Lower lobe of right lung (tissue), 2 donors: ENCODE measurements at regions not wholly inside any gene's neighbourhood (a gene's known extent, or its start where the extent isn't known, plus 50 kb on each side); places are given as distances from the start of the nearest gene placed in this dataset.

Experiments used
- ATAC-seq, 2 donors: fragments of 200-7000 bp; cut with Tn5 transposase; one replicate each; pipeline ENCODE4 v1.9.1; 2020 to 2022; ENCODE audit warnings: mild to moderate bottlenecking in 2 of 2, moderate library complexity in 2 of 2
- DNase-seq: peaks from one replicate; pipeline ENCODE4 v3.0.0-alpha.2; 2020
- H3K27ac ChIP-seq: fragments of 200-600 bp; one replicate; pipeline ENCODE4 v1.8.0; 2022
- H3K27me3 ChIP-seq: fragments of 200-600 bp; one replicate; pipeline ENCODE4 v1.8.0; 2022; ENCODE audit warnings: low read depth
- H3K36me3 ChIP-seq: fragments of 200-600 bp; one replicate; pipeline ENCODE4 v1.8.0; 2022; ENCODE audit warnings: mild to moderate bottlenecking
- H3K4me1 ChIP-seq: fragments of 200-600 bp; one replicate; pipeline ENCODE4 v1.8.0; 2022
- H3K4me3 ChIP-seq: fragments of 200-600 bp; one replicate; pipeline ENCODE4 v1.8.0; 2022; ENCODE audit warnings: mild to moderate bottlenecking
- H3K9me3 ChIP-seq: fragments of 200-600 bp; one replicate; pipeline ENCODE4 v1.8.0; 2022
- intact Hi-C: fragments of 100-400 bp; cut with DNase I; formaldehyde crosslinking; loops from one replicate; pipeline ENCODE4 v1.11.0; 2022
- TF ChIP-seq, protein P1 (sequence below): fragments of 200-600 bp; IDR thresholded peaks from one replicate; pipeline ENCODE4 v1.8.0; 2022; ENCODE audit warnings: antibody characterized with exemption, mild to moderate bottlenecking
- donor health status: DM: no; HTN: yes; CAD: no; lungs with severe emphysema.

GRCh38 chr3:191543018-191543417 is 82.1 kb downstream of the PYDC2 start:
- H3K27ac ChIP-seq = no peak overlapping the region

DNA sequence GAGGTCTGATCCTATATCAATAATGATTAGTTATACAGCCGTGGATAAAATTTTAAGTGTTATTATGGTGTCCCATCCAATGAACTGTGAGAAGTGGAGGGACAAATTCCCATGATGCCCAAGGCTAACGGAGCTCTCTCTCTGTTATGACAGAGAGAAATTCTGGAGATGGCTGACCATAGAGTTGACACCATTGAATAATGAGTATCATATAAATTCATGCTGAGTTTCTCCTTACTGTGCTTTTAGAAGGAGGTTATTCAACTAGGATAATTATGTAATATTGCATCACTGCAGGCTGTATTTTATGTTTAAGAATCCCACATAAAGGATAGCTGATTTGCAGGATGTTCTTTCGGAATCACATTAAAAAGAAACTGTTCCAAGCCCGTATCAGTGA is 82.9 kb downstream of the PYDC2 start:
- intact Hi-C loops = no loop called here
- Histone ChIP-seq H3K27me3 (no peaks in the 10 kb centered on the region), H3K36me3 (no peaks in the 10 kb centered on the region), H3K4me3 (no peak overlapping the region), H3K4me1 (no peaks in the 10 kb centered on the region), H3K9me3 (no peaks in the 10 kb centered on the region), H3K27ac (no peak overlapping the region)
- TF ChIP-seq, protein P1, sequence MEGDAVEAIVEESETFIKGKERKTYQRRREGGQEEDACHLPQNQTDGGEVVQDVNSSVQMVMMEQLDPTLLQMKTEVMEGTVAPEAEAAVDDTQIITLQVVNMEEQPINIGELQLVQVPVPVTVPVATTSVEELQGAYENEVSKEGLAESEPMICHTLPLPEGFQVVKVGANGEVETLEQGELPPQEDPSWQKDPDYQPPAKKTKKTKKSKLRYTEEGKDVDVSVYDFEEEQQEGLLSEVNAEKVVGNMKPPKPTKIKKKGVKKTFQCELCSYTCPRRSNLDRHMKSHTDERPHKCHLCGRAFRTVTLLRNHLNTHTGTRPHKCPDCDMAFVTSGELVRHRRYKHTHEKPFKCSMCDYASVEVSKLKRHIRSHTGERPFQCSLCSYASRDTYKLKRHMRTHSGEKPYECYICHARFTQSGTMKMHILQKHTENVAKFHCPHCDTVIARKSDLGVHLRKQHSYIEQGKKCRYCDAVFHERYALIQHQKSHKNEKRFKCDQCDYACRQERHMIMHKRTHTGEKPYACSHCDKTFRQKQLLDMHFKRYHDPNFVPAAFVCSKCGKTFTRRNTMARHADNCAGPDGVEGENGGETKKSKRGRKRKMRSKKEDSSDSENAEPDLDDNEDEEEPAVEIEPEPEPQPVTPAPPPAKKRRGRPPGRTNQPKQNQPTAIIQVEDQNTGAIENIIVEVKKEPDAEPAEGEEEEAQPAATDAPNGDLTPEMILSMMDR = no peak
- ATAC-seq = no peak
- DNase-seq = no peak

More at GRCh38 chr3:191543018-191543417, 82.1 kb downstream of the PYDC2 start:
- Histone ChIP-seq H3K4me3 (no peak overlapping the region), H3K9me3 (no peaks in the 10 kb centered on the region), H3K36me3 (no peaks in the 10 kb centered on the region), H3K27me3 (no peaks in the 10 kb centered on the region), H3K4me1 (no peaks in the 10 kb centered on the region)
- intact Hi-C loops = no loop called here
- DNase-seq (no peak), ATAC-seq (no peak)
- TF ChIP-seq, protein P1 = no peak

DNA sequence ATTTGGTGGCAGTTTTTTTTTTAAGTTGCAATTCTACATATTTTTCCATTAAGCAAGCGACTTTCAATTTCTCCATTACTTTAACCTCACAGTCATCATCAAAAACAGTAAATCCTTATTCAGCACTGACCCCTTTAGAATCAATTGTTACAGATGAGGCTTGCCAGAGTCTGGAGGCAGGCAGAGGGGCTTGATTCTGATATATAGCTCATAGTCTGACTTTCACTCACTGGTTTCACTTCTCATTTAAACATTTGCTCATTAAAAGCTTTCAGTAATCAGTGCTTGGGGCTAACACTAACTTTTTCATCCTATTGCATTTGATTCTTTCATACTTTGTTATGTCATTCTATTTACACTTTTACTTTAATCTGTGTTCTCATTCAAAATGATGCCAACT is 88.4 kb downstream of the PYDC2 start:
- TF ChIP-seq, protein P1 = no peak
- Histone ChIP-seq H3K4me3 (no peak overlapping the region), H3K4me1 (no peaks in the 10 kb centered on the region), H3K27me3 (no peaks in the 10 kb centered on the region), H3K27ac (no peak overlapping the region), H3K9me3 (no peaks in the 10 kb centered on the region), H3K36me3 (no peaks in the 10 kb centered on the region)
- intact Hi-C loops = no loop called here
- ATAC-seq (no peak), DNase-seq (no peak)

GRCh38 chr3:191555037-191555436 is 94.1 kb downstream of the PYDC2 start:
- ATAC-seq = no peak

DNA sequence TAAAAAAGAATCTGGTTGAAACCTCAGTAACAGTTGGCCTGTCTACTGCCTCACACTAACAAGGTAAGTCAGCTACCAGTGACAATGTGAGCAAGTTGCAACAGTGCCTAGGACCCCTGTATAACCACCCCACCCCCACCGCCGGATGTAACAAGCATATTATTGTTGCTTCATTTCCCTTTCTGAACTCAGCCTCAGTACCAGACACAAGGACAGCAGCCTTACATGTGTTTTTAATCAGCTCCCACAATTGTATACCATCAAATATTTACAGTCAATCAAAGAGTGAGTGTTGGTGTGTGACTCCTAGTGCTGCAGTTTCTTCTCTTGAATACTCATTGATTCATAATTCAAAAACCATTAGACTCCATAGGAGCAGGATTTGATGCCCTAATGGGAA is 96.4 kb downstream of the PYDC2 start:
- no peak for DNase-seq
- Histone ChIP-seq H3K4me1 (no peaks in the 10 kb centered on the region), H3K27me3 (no peaks in the 10 kb centered on the region), H3K27ac (no peak overlapping the region), H3K4me3 (no peak overlapping the region), H3K9me3 (no peaks in the 10 kb centered on the region), H3K36me3 (no peaks in the 10 kb centered on the region)
- intact Hi-C loops = no loop called here
- TF ChIP-seq, protein P1 = no peak
- no peak for ATAC-seq

More at GRCh38 chr3:191555037-191555436, 94.1 kb downstream of the PYDC2 start:
- H3K36me3 ChIP-seq = no peaks in the 10 kb centered on the region
- no peaks in the 10 kb centered on the region for H3K9me3 ChIP-seq
- H3K27me3 ChIP-seq = no peaks in the 10 kb centered on the region
- TF ChIP-seq, protein P1 = no peak
- no peak for DNase-seq
- intact Hi-C loops = no loop called here
- no peaks in the 10 kb centered on the region for H3K4me1 ChIP-seq
- H3K27ac ChIP-seq = no peak overlapping the region
- no peak overlapping the region for H3K4me3 ChIP-seq

DNA sequence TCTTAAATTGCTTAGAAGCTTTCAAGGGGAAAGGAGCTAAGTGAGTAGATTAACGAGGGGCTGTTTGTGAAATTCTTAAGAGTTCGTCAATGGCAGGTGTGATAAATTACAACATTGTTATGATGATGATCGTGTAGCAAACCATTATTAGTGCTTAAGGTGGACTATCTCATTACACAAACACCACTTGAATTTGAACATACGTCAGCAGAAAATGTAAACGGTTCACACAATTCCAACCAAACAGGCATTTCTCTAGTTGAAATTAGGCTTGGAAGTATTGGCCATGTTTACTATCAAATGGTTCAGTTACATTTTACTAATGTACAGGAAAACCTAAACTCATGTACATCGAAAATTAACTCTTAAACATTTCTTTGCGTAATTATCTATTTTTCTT is 102.8 kb downstream of the PYDC2 start:
- no peak for DNase-seq
- Histone ChIP-seq H3K27ac (no peak overlapping the region), H3K4me3 (no peak overlapping the region), H3K4me1 (no peaks in the 10 kb centered on the region), H3K9me3 (no peaks in the 10 kb centered on the region), H3K27me3 (no peaks in the 10 kb centered on the region), H3K36me3 (no peaks in the 10 kb centered on the region)
- intact Hi-C loops = no loop called here
- TF ChIP-seq, protein P1 = no peak
- no peak for ATAC-seq
